Left lobe of liver (tissue), 2 donors: ENCODE measurements at regions not wholly inside any gene's neighbourhood (a gene's known extent, or its start where the extent isn't known, plus 50 kb on each side); places are given as distances from the start of the nearest gene placed in this dataset.

Source experiments
- ATAC-seq: fragments of 200-7000 bp; cut with Tn5 transposase; one replicate; pipeline ENCODE4 v1.9.1; 2020; ENCODE audit warnings: mild to moderate bottlenecking, moderate library complexity
- DNase-seq: peaks from one replicate; pipeline ENCODE4 v3.0.0-alpha.2; 2020; ENCODE audit warnings: low spot score
- donor health status: DM: no; HTN: no; CAD: no; lungs with moderate emphysema.
- donor health status: DM: no; HTN: yes; CAD: no.

GRCh38 chr7:145313551-145313950 lies 477.7 kb upstream of the TPK1 start:
- DNase-seq (no peak), ATAC-seq (no peak)

- ATAC-seq (no peak), DNase-seq (no peak)
Measured at GRCh38 chr7:145293754-145294153, 457.9 kb upstream of the TPK1 start.

- no peak for ATAC-seq
- no peak for DNase-seq
Measured at GRCh38 chr7:145293228-145293701, 457.4 kb upstream of the TPK1 start.

GRCh38 chr7:145289384-145289783 lies 453.5 kb upstream of the TPK1 start:
- ATAC-seq (no peak), DNase-seq (no peak)

- no peak for ATAC-seq
- no peak for DNase-seq
Measured at GRCh38 chr7:145276118-145276517, 440.3 kb upstream of the TPK1 start.

- DNase-seq: no peak
- ATAC-seq: no peak
Measured at GRCh38 chr7:145269418-145270161, 433.7 kb upstream of the TPK1 start.

- no peak for ATAC-seq
Measured at GRCh38 chr7:145265180-145265579, 429.3 kb upstream of the TPK1 start.

GRCh38 chr7:145263886-145264285 lies 428.0 kb upstream of the TPK1 start:
- DNase-seq (no peak), ATAC-seq (no peak)

More at GRCh38 chr7:145265180-145265579, 429.3 kb upstream of the TPK1 start:
- no peak for DNase-seq

- ATAC-seq: no peak
Measured at GRCh38 chr7:145252031-145252430, 416.2 kb upstream of the TPK1 start.

GRCh38 chr7:145224775-145225174 lies 388.9 kb upstream of the TPK1 start:
- ATAC-seq (no peak), DNase-seq (no peak)

More at GRCh38 chr7:145252031-145252430, 416.2 kb upstream of the TPK1 start:
- DNase-seq: no peak

GRCh38 chr7:145219461-145219860 lies 383.6 kb upstream of the TPK1 start:
- DNase-seq: no peak
- no peak for ATAC-seq

- ATAC-seq (no peak), DNase-seq (no peak)
Measured at GRCh38 chr7:145216866-145217265, 381.0 kb upstream of the TPK1 start.

GRCh38 chr7:145212050-145212449 lies 376.2 kb upstream of the TPK1 start:
- DNase-seq: no peak
- no peak for ATAC-seq

GRCh38 chr7:145211211-145211610 lies 375.4 kb upstream of the TPK1 start:
- ATAC-seq: no peak
- DNase-seq: no peak

- DNase-seq (no peak), ATAC-seq (no peak)
Measured at GRCh38 chr7:145193951-145194350, 358.1 kb upstream of the TPK1 start.

GRCh38 chr7:145184956-145185355 lies 349.1 kb upstream of the TPK1 start:
- DNase-seq: no peak

GRCh38 chr7:145183069-145183468 lies 347.2 kb upstream of the TPK1 start:
- ATAC-seq: no peak

More at GRCh38 chr7:145184956-145185355, 349.1 kb upstream of the TPK1 start:
- ATAC-seq: no peak

GRCh38 chr7:145175366-145175765 lies 339.5 kb upstream of the TPK1 start:
- no peak for ATAC-seq
- DNase-seq: no peak

More at GRCh38 chr7:145183069-145183468, 347.2 kb upstream of the TPK1 start:
- DNase-seq: no peak

- no peak for ATAC-seq
Measured at GRCh38 chr7:145169908-145170307, 334.1 kb upstream of the TPK1 start.

GRCh38 chr7:145168879-145169278 lies 333.0 kb upstream of the TPK1 start:
- ATAC-seq (no peak), DNase-seq (no peak)

More at GRCh38 chr7:145169908-145170307, 334.1 kb upstream of the TPK1 start:
- DNase-seq: no peak

GRCh38 chr7:145168427-145168826 lies 332.6 kb upstream of the TPK1 start:
- ATAC-seq: no peak

GRCh38 chr7:145156834-145157233 lies 321.0 kb upstream of the TPK1 start:
- DNase-seq: no peak

More at GRCh38 chr7:145168427-145168826, 332.6 kb upstream of the TPK1 start:
- DNase-seq: no peak

GRCh38 chr7:145152589-145152988 lies 316.7 kb upstream of the TPK1 start:
- ATAC-seq (no peak), DNase-seq (no peak)

More at GRCh38 chr7:145156834-145157233, 321.0 kb upstream of the TPK1 start:
- no peak for ATAC-seq
